ENCODE measurements at regions not wholly inside any gene's neighbourhood (a gene's known extent, or its start where the extent isn't known, plus 50 kb on each side); places are given as distances from the start of the nearest gene placed in this dataset.

DNA sequence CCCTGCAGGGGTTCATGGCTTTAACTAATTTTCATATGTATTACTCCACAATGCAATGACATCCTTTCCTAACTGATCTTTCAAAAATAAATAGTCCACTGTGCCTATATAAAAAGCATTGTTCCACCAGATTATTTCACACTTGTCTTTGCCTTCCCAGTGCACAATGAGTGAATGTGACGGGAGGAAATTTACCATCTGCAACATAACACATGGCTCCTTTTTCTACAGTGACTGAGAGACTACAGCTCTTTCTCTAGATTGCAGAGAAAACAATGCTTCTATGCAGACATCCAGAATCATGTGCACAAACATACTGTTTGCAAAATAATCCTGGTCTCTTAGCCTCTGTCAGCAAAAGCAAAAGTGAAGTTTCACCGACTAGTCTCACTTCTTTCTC, 483.7 kb upstream of the PIK3R1 start:
- TF ChIP-seq, protein P1, sequence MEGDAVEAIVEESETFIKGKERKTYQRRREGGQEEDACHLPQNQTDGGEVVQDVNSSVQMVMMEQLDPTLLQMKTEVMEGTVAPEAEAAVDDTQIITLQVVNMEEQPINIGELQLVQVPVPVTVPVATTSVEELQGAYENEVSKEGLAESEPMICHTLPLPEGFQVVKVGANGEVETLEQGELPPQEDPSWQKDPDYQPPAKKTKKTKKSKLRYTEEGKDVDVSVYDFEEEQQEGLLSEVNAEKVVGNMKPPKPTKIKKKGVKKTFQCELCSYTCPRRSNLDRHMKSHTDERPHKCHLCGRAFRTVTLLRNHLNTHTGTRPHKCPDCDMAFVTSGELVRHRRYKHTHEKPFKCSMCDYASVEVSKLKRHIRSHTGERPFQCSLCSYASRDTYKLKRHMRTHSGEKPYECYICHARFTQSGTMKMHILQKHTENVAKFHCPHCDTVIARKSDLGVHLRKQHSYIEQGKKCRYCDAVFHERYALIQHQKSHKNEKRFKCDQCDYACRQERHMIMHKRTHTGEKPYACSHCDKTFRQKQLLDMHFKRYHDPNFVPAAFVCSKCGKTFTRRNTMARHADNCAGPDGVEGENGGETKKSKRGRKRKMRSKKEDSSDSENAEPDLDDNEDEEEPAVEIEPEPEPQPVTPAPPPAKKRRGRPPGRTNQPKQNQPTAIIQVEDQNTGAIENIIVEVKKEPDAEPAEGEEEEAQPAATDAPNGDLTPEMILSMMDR (IDR thresholded peaks at IDR 0.05): no peak
- ChIA-PET POLR2A (no interaction called here), CTCF (no interaction called here)
- DNase-seq (no peak), ATAC-seq (ENCODE audit: poor library complexity) (no peak)
- Mint-ChIP-seq H3K27ac (no peak overlapping the region), H3K4me1 (ENCODE audit: low read depth) (no peaks in the 10 kb centered on the region), H3K27me3 (peaks cover 9% of the 10 kb centered on the region), H3K4me3 (no peak overlapping the region), H3K36me3 (ENCODE audit: low read depth) (no peaks in the 10 kb centered on the region), H3K9me3 (no peaks in the 10 kb centered on the region)
- Histone ChIP-seq H3K9me3 (ENCODE audit: control insufficient read depth in 1 of 2, insufficient read depth in 1 of 2, low read length in 2 of 2) (no peaks in the 10 kb centered on the region), H3K27me3 (ENCODE audit: control insufficient read depth in 1 of 2, insufficient read depth in 2 of 2, low read length in 2 of 2) (peaks cover 4 to 11% of the 10 kb centered on the region in 2 experiments), H3K27ac (ENCODE audit: low read depth in 1 of 2, low read length in 2 of 2) (no peak overlapping the region), H3K4me3 (ENCODE audit: low read length) (no peak overlapping the region), H3K36me3 (ENCODE audit: insufficient read depth, low read length) (no peaks in the 10 kb centered on the region), H3K4me1 (ENCODE audit: insufficient read depth, low read length) (no peaks in the 10 kb centered on the region)
- intact Hi-C loops (cut with DNase I, micrococcal nuclease): no loop called here

DNA sequence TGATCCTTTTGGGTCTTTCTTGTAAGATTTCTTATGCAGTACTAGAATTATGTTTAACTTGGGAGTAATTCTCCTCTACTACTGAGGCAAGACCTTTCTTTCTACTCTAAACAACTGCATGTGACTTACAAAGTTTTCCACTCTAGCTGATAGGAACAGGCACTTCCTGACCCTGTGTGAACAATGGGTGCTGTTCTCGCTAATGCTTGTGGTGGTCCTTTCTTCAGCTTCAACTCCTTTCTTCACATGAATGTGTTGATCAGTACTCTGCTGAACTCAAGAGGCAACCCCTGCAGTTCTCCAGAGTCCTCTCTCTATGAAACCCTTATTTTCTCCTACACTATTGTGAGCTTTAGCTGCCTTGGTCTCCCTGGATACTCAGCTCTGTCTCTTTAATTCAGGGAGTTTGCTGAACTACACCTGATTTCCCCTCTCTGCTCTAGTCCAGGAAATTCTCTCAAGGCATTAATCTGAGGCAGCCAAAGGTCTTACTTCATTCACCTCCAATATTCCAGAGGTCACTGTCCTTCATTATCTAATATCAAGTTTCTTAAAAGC, 484.6 kb upstream of the PIK3R1 start:
- Histone ChIP-seq H3K4me3 (ENCODE audit: low read length) (no peak overlapping the region), H3K9me3 (ENCODE audit: control insufficient read depth in 1 of 2, insufficient read depth in 1 of 2, low read length in 2 of 2) (no peaks in the 10 kb centered on the region), H3K36me3 (ENCODE audit: insufficient read depth, low read length) (no peaks in the 10 kb centered on the region), H3K4me1 (ENCODE audit: insufficient read depth, low read length) (no peaks in the 10 kb centered on the region), H3K27ac (ENCODE audit: low read depth in 1 of 2, low read length in 2 of 2) (no peak overlapping the region), H3K27me3 (ENCODE audit: control insufficient read depth in 1 of 2, insufficient read depth in 2 of 2, low read length in 2 of 2) (peaks cover 4 to 11% of the 10 kb centered on the region in 2 experiments)
- Mint-ChIP-seq H3K4me3 (no peak overlapping the region), H3K9me3 (no peaks in the 10 kb centered on the region), H3K4me1 (ENCODE audit: low read depth) (no peaks in the 10 kb centered on the region), H3K27me3 (peaks cover 9% of the 10 kb centered on the region), H3K27ac (no peak overlapping the region), H3K36me3 (ENCODE audit: low read depth) (no peaks in the 10 kb centered on the region)
- ChIA-PET CTCF (no interaction called here), POLR2A (no interaction called here)
- intact Hi-C loops (cut with DNase I, micrococcal nuclease): no loop called here
- ATAC-seq (ENCODE audit: poor library complexity) (no peak), DNase-seq (no peak)
- TF ChIP-seq, protein P1 (IDR thresholded peaks at IDR 0.05): no peak

DNA sequence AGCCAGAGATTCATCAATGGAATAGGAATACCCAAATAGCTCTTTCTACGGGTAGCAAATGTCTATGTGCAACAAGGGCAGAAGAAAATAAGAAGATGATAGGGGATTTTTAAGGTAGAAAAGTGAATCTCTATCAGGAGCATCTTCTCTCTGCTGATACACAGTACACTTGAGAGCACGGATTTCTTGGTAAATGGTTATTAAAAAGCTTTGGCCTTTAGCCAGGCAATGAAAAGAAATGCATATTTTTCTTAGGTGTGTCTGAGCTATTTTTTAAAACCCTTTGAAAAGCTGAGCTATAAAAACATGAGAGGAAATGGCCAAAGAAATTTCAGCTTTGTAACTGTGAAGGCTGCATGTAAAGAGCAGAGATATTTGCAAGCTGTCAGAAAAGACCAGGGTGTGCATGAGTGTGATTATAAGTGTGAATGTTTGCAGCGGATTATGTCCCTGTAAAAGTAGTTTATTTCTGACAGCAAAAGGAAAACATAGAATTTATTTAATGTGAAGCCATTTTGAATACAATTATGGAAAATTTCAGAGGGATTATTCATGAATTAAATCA, 487.1 kb upstream of the PIK3R1 start:
- Mint-ChIP-seq H3K27me3 (peaks cover 9% of the 10 kb centered on the region), H3K36me3 (ENCODE audit: low read depth) (no peaks in the 10 kb centered on the region), H3K4me1 (ENCODE audit: low read depth) (no peaks in the 10 kb centered on the region), H3K9me3 (no peaks in the 10 kb centered on the region), H3K4me3 (no peak overlapping the region), H3K27ac (no peak overlapping the region)
- H3K27me3 ChIP-seq (ENCODE audit: control insufficient read depth in 1 of 2, insufficient read depth in 2 of 2, low read length in 2 of 2): peaks cover 0 to 11% of the 10 kb centered on the region in 2 experiments
- TF ChIP-seq, protein P1 (IDR thresholded peaks at IDR 0.05): no peak
- CTCF ChIA-PET: interaction anchor here (0.6 to 0.9 kb wide), 2 partner anchors 462 to 807 kb away, joined by 3 read pairs; no protein-coding TSS in a partner anchor
- H3K9me3 ChIP-seq (ENCODE audit: control insufficient read depth in 1 of 2, insufficient read depth in 1 of 2, low read length in 2 of 2): no peaks in the 10 kb centered on the region
- no peak overlapping the region for H3K4me3 ChIP-seq (ENCODE audit: low read length)
- intact Hi-C loops (cut with DNase I, micrococcal nuclease): no loop called here
- no peaks in the 10 kb centered on the region for H3K4me1 ChIP-seq (ENCODE audit: insufficient read depth, low read length)
- no peak for DNase-seq
- POLR2A ChIA-PET: no interaction called here
- H3K36me3 ChIP-seq (ENCODE audit: insufficient read depth, low read length): no peaks in the 10 kb centered on the region
- no peak overlapping the region for H3K27ac ChIP-seq (ENCODE audit: low read depth in 1 of 2, low read length in 2 of 2)
- no peak for ATAC-seq (ENCODE audit: poor library complexity)

All from CD4-positive, alpha-beta T cell (primary cell).